ENCODE measurements at regions not wholly inside any gene's neighbourhood (a gene's known extent, or its start where the extent isn't known, plus 50 kb on each side); places are given as distances from the start of the nearest gene placed in this dataset.

DNA sequence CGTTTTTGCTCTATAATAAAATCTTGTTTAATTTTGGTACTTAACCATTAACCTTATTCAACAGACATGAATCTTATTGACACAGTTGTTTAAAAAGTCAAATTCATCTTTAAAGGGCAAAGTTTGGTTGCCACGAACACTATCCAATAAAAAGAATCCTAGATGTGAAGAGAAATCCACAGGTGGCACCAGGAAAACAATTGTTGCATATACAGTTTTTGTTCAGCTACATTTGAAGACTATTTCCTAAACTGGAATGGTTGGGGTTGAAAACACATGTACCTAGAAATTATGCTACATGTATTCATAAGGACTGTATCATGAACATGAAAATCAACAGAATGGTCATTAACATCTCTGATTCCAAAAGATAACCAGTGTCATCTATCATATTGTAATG is 71.1 kb upstream of the GULP1 start:
- DNase-seq: no peak

DNA sequence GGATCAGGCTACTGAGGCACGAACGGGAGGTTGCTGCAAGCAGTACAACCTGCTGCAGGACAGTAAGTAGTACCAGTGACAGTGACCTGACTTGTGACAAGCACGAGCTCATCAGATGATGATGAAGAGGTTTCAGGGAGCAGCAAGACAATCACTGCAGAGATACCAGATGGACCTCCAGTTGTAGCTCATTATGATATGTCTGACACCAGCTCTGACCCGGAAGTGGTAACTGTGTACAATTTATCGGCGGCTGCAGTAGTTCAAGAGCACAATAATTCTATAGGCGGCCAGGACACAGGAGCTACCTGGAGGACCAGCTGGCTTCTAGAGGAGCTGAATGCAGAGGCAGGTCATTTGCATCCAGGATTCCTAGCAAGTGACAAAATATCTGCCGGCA is 64.0 kb upstream of the GULP1 start:
- DNase-seq: no peak

- DNase-seq: no peak
These were observed 56.3 kb upstream of the GULP1 start for GRCh38 chr2:188235364-188235763.

GRCh38 chr2:188238386-188238785 is 53.3 kb upstream of the GULP1 start:
- no peak for DNase-seq

Measured in left kidney (tissue), 1 donor.